BLaER1 treated with 17β-estradiol and CSF1 and Interleukin-3, amounts not matched to agents 10 nM and 100 nM (cell line): ENCODE measurements at regions not wholly inside any gene's neighbourhood (a gene's known extent, or its start where the extent isn't known, plus 50 kb on each side); places are given as distances from the start of the nearest gene placed in this dataset.

Experiments used
- H3K27ac ChIP-seq, 11 experiments: shearing (Covaris generic); formaldehyde crosslinking; 2 replicates each; pipeline ENCODE4 v1.8.1; 2022
- H3K27me3 ChIP-seq, 11 experiments: shearing (Covaris generic); formaldehyde crosslinking; 2 replicates each; pipeline ENCODE4 v1.8.1; 2022
- H3K36me3 ChIP-seq, 11 experiments: shearing (Covaris generic); formaldehyde crosslinking; 2 replicates each; pipeline ENCODE4 v1.8.1; 2022
- H3K4me1 ChIP-seq, 10 experiments: shearing (Covaris generic); formaldehyde crosslinking; 2 replicates each; pipeline ENCODE4 v1.8.1; 2022
- H3K4me2 ChIP-seq, 11 experiments: shearing (Covaris generic); formaldehyde crosslinking; 2 replicates each; pipeline ENCODE4 v1.8.1; 2022
- H3K4me3 ChIP-seq, 10 experiments: shearing (Covaris generic); formaldehyde crosslinking; 2 replicates each; pipeline ENCODE4 v1.8.1; 2022
- H3K9ac ChIP-seq, 11 experiments: shearing (Covaris generic); formaldehyde crosslinking; 2 replicates each; pipeline ENCODE4 v1.8.1; 2022
- H3K9me3 ChIP-seq, 11 experiments: shearing (Covaris generic); formaldehyde crosslinking; replicated peaks in 1 of 11; 2 replicates each; pipeline ENCODE4 v1.8.1; 2022
- H4K20me1 ChIP-seq, 11 experiments: shearing (Covaris generic); formaldehyde crosslinking; 2 replicates each; pipeline ENCODE4 v1.8.1; 2022
- Cebpa-rat ChIP-seq, 11 experiments: shearing (Covaris generic); IDR thresholded peaks; 2 replicates each; pipeline ENCODE4 v1.8.1; 2022

DNA sequence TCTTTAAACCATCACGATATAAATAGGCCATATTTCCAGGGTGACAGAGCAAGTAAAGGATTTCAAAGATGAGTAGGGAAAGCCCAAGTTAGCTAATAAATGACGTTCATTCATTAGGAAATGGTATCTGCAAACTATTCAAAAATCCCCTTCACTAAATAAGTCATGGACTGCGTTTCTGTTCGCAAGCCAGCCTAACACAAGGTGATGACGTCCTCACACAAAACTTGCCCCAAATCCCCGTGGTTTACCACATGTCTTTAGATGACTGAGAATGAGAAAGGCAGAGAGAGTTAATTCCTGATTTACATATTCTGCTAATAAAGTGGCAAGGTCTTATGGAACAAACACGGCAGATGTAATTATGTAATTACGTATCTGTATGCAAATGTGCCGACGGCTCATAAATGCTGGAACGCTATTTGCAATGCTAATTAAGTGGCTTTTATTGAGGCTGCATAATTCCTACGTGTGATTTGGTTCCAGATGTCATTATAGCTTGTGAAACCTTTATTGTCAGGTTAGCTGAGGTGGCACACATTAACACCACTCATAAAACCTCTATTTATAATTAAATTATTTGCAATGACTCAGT lies 437.7 kb upstream of the FRG1 start:
- Histone ChIP-seq H3K27ac (no peak overlapping the region), H3K4me3 (no peak overlapping the region), H4K20me1 (no peaks in the 10 kb centered on the region), H3K4me2 (no peak overlapping the region), H3K4me1 (peaks cover 0 to 12% (median 0%) of the 10 kb centered on the region in 10 experiments; a peak in 5 of 20 replicates), H3K9me3 (no peaks in the 10 kb centered on the region), H3K36me3 (no peaks in the 10 kb centered on the region), H3K9ac (no peak overlapping the region), H3K27me3 (no peaks in the 10 kb centered on the region)
- no peak for TF ChIP-seq Cebpa-rat (IDR thresholded peaks at IDR 0.05)

DNA sequence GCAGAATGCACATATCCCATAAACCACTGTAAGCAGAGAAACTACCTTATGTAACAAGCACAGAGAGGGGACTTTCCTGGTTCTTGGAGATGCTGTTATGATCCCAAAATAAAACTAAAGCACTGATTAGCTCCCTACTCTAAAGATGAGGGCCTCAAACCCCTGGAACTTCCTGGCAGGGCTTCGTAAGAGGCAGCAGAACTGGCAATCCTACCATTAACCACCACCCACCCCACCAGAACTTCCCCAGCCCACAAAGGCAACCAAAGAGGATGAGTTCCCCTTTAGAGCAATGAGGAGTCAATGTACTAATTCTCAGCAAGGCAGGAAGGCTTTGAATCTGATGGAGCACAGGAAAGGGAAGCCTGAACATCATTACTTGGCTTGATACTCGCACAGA lies 436.5 kb upstream of the FRG1 start:
- Histone ChIP-seq H3K4me2 (peak overlapping the region in 3 of 11 experiments; percentile 7 to 57 (median 20); a peak in 5 of 22 replicates), H3K36me3 (no peaks in the 10 kb centered on the region), H3K27me3 (no peaks in the 10 kb centered on the region), H3K4me3 (no peak overlapping the region), H3K9me3 (no peaks in the 10 kb centered on the region), H4K20me1 (no peaks in the 10 kb centered on the region), H3K27ac (0 out of 22 replicates have a peak overlapping the region, but pooled peaks of 1 of the 11 experiments have one; percentile 0), H3K4me1 (peaks cover 0 to 12% (median 0%) of the 10 kb centered on the region in 10 experiments; a peak in 5 of 20 replicates), H3K9ac (no peak overlapping the region)
- TF ChIP-seq Cebpa-rat (IDR thresholded peaks at IDR 0.05) = no peak

DNA sequence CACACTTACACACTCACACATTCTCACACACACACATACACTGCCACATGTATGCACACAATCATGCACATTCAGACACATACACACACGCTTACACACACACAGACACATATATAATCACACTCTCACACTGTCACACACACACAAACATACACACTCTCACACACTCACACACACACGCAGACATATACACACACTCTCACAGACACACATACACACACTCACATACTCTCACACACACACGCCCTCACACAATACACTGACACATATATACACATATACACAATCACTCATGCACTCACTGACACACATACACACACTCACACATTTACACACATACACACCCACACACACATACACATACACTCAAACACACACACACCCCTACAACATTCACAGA lies 435.3 kb upstream of the FRG1 start:
- Histone ChIP-seq H3K4me3 (no peak overlapping the region), H4K20me1 (no peaks in the 10 kb centered on the region), H3K4me2 (no peak overlapping the region), H3K4me1 (peaks cover 0 to 12% (median 0%) of the 10 kb centered on the region in 10 experiments; a peak in 5 of 20 replicates), H3K9me3 (no peaks in the 10 kb centered on the region), H3K36me3 (no peaks in the 10 kb centered on the region), H3K27ac (no peak overlapping the region), H3K9ac (no peak overlapping the region), H3K27me3 (no peaks in the 10 kb centered on the region)
- no peak for TF ChIP-seq Cebpa-rat (IDR thresholded peaks at IDR 0.05)

DNA sequence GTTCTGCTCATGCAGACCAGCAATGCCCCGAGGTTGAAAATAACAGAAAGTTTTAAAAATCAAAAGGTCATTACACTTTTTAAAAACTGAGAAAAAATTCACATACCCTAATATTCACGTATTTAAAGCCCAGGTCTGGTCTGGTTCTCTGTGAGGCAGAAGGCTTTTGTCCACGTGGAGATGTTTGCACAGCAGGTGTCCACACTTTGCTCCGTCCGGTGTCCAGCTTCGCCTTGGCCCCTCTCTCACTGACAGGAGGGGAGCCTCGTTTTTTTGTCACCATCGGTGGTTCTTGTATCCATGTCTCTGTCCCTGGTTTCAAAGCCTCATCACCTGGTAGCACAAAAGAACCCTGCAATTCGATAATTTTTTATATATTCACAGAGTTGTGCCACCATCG lies 434.6 kb upstream of the FRG1 start:
- no peaks in the 10 kb centered on the region for H4K20me1 ChIP-seq
- TF ChIP-seq Cebpa-rat (IDR thresholded peaks at IDR 0.05) = no peak
- H3K9ac ChIP-seq = no peak overlapping the region
- H3K4me1 ChIP-seq = peaks cover 0 to 12% (median 0%) of the 10 kb centered on the region in 10 experiments; a peak in 5 of 20 replicates
- H3K27me3 ChIP-seq = no peaks in the 10 kb centered on the region
- H3K9me3 ChIP-seq = no peaks in the 10 kb centered on the region
- H3K27ac ChIP-seq = no peak overlapping the region
- H3K4me2 ChIP-seq = no peak overlapping the region
- H3K4me3 ChIP-seq = no peak overlapping the region
- no peaks in the 10 kb centered on the region for H3K36me3 ChIP-seq

DNA sequence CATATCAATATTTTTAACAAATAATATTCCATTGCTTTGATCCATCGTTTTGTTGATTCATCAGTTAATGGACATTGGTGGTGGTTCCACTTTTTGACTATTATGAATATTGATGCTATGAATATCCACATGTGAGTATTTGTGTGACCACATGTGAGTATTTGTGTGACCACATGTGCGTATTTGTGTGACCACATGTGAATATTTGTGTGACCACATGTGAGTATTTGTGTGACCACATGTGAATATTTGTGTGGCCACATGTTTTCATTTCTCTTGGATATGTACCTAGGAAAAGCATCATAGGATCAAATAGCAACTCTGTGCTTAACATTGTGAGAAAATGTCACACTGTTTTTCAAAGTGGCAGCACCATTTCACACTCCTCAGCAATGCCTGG lies 433.6 kb upstream of the FRG1 start:
- no peak overlapping the region for H3K4me3 ChIP-seq
- no peaks in the 10 kb centered on the region for H3K36me3 ChIP-seq
- H4K20me1 ChIP-seq = no peaks in the 10 kb centered on the region
- H3K27ac ChIP-seq = no peak overlapping the region
- H3K9me3 ChIP-seq = no peaks in the 10 kb centered on the region
- peaks cover 0 to 12% (median 0%) of the 10 kb centered on the region in 10 experiments; a peak in 5 of 20 replicates for H3K4me1 ChIP-seq
- H3K27me3 ChIP-seq = no peaks in the 10 kb centered on the region
- H3K4me2 ChIP-seq = no peak overlapping the region
- H3K9ac ChIP-seq = no peak overlapping the region
- no peak for TF ChIP-seq Cebpa-rat (IDR thresholded peaks at IDR 0.05)

DNA sequence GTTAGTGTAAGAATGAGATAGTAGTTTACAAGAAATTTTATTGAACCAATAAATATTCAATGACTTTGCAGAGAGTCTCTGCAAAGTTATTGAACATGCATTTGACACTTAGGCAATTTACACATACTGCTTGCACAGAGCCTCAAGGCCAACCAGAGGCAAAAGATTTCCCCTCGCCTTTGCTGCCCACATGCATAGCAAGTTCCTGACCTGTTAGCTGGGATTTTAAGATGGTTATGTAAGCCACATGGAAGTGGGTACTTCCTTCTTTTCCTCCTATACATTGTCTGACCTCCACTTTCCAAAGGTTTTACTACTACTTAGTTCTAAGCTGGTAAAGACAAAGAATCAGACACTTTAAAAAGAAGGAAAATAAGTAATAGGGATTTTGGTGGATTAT lies 430.1 kb upstream of the FRG1 start:
- Histone ChIP-seq H3K27ac (no peak overlapping the region), H3K9me3 (no peaks in the 10 kb centered on the region), H3K4me2 (no peak overlapping the region), H3K36me3 (no peaks in the 10 kb centered on the region), H3K4me3 (no peak overlapping the region), H3K27me3 (no peaks in the 10 kb centered on the region), H3K4me1 (no peaks in the 10 kb centered on the region), H4K20me1 (no peaks in the 10 kb centered on the region), H3K9ac (no peak overlapping the region)
- TF ChIP-seq Cebpa-rat (IDR thresholded peaks at IDR 0.05) = no peak

DNA sequence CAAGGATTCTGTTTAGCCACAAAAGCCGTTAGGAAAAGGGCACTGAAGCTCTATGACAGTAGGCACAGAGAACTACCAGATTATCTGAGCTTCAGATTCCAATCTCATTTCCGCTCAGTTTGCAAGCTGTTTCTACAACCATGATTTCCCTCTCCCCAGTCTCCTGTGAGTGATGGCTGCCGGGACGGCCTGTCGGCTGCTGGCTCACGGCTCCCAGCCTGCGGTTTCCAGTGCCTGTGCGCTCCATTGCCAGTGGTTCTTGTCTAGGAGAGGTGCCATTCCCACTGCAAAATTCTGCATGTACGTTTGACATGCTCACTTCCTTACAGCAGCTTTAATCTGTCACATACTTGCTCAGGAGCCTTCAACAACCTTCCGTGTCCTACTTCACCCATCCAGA lies 429.1 kb upstream of the FRG1 start:
- Histone ChIP-seq H3K27ac (no peak overlapping the region), H3K9me3 (no peaks in the 10 kb centered on the region), H3K4me1 (no peaks in the 10 kb centered on the region), H3K27me3 (no peaks in the 10 kb centered on the region), H4K20me1 (no peaks in the 10 kb centered on the region), H3K9ac (no peak overlapping the region), H3K4me2 (no peak overlapping the region), H3K36me3 (no peaks in the 10 kb centered on the region), H3K4me3 (no peak overlapping the region)
- TF ChIP-seq Cebpa-rat (IDR thresholded peaks at IDR 0.05) = no peak

DNA sequence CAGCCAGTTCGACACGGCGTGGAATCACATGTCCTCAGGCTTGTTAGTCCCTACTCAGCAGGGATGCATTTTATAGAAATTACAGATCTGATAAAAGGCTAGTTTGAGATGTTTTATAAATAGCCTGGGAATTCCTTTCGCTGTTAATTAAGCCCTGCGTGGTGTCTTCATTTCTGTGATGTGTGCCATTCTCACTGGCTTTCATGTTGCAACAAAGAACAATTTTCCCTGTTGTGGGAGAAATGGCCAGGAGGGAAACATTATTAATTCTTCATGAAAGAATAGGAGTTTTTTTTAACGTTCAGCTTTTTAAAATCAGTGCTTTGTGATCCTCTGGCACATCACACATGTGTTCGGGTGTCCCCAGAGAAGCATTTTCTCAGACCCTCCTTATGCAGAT lies 427.3 kb upstream of the FRG1 start:
- H3K4me2 ChIP-seq = no peak overlapping the region
- no peaks in the 10 kb centered on the region for H3K27me3 ChIP-seq
- no peaks in the 10 kb centered on the region for H3K36me3 ChIP-seq
- no peaks in the 10 kb centered on the region for H4K20me1 ChIP-seq
- H3K27ac ChIP-seq = no peak overlapping the region
- H3K9ac ChIP-seq = no peak overlapping the region
- no peaks in the 10 kb centered on the region for H3K4me1 ChIP-seq
- H3K9me3 ChIP-seq = no peaks in the 10 kb centered on the region
- H3K4me3 ChIP-seq = no peak overlapping the region
- TF ChIP-seq Cebpa-rat (IDR thresholded peaks at IDR 0.05) = no peak

DNA sequence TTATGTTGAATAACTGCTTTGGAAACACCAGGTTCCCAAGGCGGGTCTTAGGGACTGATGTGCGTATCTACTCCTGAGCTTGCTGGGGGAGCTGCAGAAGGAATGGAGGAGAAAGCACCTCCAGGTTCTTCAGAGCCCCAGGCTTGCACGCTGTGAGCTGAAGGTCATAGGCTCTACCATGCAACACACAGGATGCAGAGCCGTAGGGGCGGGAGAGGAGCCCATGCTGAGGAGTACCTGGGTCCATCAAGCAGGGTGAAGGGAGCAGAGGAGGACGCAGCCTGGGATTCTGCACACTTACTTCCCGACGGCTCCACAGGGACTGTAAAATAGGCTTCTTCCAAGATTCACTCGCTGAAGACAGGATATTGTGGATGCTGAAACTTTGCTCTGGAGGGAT lies 426.5 kb upstream of the FRG1 start:
- H3K27me3 ChIP-seq = no peaks in the 10 kb centered on the region
- H3K9ac ChIP-seq = no peak overlapping the region
- H3K27ac ChIP-seq = no peak overlapping the region
- no peaks in the 10 kb centered on the region for H3K9me3 ChIP-seq
- TF ChIP-seq Cebpa-rat (IDR thresholded peaks at IDR 0.05) = no peak
- no peak overlapping the region for H3K4me3 ChIP-seq
- no peaks in the 10 kb centered on the region for H4K20me1 ChIP-seq
- H3K36me3 ChIP-seq = no peaks in the 10 kb centered on the region
- H3K4me1 ChIP-seq = no peaks in the 10 kb centered on the region
- H3K4me2 ChIP-seq = no peak overlapping the region

DNA sequence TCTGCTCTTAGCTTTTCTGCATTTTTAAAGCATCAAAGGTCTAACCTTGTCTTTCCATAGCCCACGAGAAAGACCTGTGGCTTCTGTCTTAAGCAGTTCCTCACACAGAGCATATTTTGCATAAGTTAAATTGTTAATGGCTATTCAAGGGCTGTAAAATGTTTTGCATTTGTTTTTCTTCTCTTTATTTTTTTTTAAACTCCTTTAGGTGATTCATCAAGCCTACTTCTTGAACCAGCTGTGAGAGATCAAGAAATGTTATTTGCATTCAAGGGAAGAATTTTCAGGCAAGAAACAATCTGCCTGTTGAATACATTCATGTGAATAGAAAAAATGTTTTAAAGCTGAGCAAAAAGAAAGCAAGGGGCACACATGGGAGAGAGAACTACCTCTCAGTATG lies 423.8 kb upstream of the FRG1 start:
- Histone ChIP-seq H3K27me3 (no peaks in the 10 kb centered on the region), H3K4me2 (no peak overlapping the region)

More for the DNA sequence above, 423.8 kb upstream of the FRG1 start:
- no peak for TF ChIP-seq Cebpa-rat (IDR thresholded peaks at IDR 0.05)
- no peak overlapping the region for H3K27ac ChIP-seq
- no peak overlapping the region for H3K9ac ChIP-seq
- H4K20me1 ChIP-seq = no peaks in the 10 kb centered on the region
- no peak overlapping the region for H3K4me3 ChIP-seq
- H3K9me3 ChIP-seq = no peaks in the 10 kb centered on the region
- H3K4me1 ChIP-seq = no peaks in the 10 kb centered on the region
- H3K36me3 ChIP-seq = no peaks in the 10 kb centered on the region
